Suprapubic skin (tissue), 4 donors: ENCODE measurements at regions not wholly inside any gene's neighbourhood (a gene's known extent, or its start where the extent isn't known, plus 50 kb on each side); places are given as distances from the start of the nearest gene placed in this dataset.

Source experiments
- DNase-seq, 2 donors: peaks; one replicate each; pipeline ENCODE4 v3.0.0-alpha.2; 2019; ENCODE audit warnings: low spot score in 2 of 2
- H3K27ac ChIP-seq: fragments of 200-600 bp; sonication (generic); one replicate; pipeline ENCODE4 v1.5.1; 2019
- H3K27me3 ChIP-seq: fragments of 200-600 bp; sonication (generic); one replicate; pipeline ENCODE4 v1.5.1; 2019
- H3K36me3 ChIP-seq: fragments of 200-600 bp; sonication (generic); one replicate; pipeline ENCODE4 v1.5.1; 2019
- H3K4me1 ChIP-seq: fragments of 200-600 bp; sonication (generic); one replicate; pipeline ENCODE4 v1.5.1; 2019
- H3K4me3 ChIP-seq: fragments of 200-600 bp; sonication (generic); one replicate; pipeline ENCODE4 v1.5.1; 2019; ENCODE audit warnings: mild to moderate bottlenecking
- H3K9me3 ChIP-seq: fragments of 200-600 bp; sonication (generic); one replicate; pipeline ENCODE4 v1.5.1; 2019
- CTCF ChIP-seq, 2 donors: fragments of 200-600 bp in 1 of 2; fragments of 450-650 bp in 1 of 2; sonication (generic) in 1 of 2; IDR thresholded peaks; one replicate each; pipeline ENCODE4 v1.5.1; 2016 to 2019; ENCODE audit warnings: antibody characterized with exemption in 2 of 2, mild to moderate bottlenecking in 1 of 2, moderate library complexity in 1 of 2
- EP300 ChIP-seq: sonication (generic); formaldehyde crosslinking; IDR thresholded peaks from one replicate; pipeline ENCODE4 v1.6.1; 2017; ENCODE audit warnings: antibody characterized with exemption
- POLR2A ChIP-seq, 2 donors: fragments of 450-650 bp; IDR thresholded peaks; one replicate each; pipeline ENCODE4 v1.6.1; 2017; ENCODE audit warnings: antibody characterized with exemption in 2 of 2, mild to moderate bottlenecking in 2 of 2, moderate library complexity in 2 of 2
- POLR2AphosphoS5 ChIP-seq, 3 donors: sonication (generic); formaldehyde crosslinking; IDR thresholded peaks; one replicate each; pipeline ENCODE4 v1.6.1; 2017; ENCODE audit warnings: antibody characterized with exemption in 3 of 3
- WGBS: methylation state at CpG from one replicate; pipeline ENCODE4 v1.1.5; 2018; 5-methylcytosine and 5-hydroxymethylcytosine counted together

- H3K4me3 ChIP-seq, result no peak overlapping the region
Measured at GRCh38 chr1:68963353-68963752, 466.5 kb upstream of the DEPDC1 start.

DNA sequence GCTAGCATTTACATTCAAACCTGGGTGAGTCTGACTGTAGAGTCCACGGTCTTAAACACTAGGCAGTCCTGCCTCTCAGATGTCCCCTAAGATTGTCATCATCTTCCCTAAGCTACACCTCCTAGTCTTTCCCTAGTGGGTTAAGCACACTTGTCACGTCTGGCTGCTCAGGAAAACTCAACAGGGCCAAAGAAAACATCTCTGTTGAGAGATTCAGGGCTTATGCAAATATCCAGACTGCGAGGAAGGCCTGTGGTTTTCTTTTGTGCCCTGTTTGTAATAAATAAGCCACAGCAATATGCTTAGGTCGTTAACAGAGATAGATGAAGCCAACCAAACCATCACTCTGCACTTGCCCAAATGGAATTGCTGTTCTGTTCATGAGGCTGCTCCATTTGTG, 472.6 kb upstream of the DEPDC1 start:
- DNase-seq, result no peak
- no peaks in the 10 kb centered on the region for H3K36me3 ChIP-seq
- H3K27me3 ChIP-seq, result no peaks in the 10 kb centered on the region
- no peak overlapping the region for H3K4me3 ChIP-seq
- peaks cover 2% of the 10 kb centered on the region for H3K4me1 ChIP-seq
- 62% methylated on average over 4 of the region's 4 CpGs for WGBS
- TF ChIP-seq EP300 (no peak), POLR2AphosphoS5 (IDR thresholded peaks at IDR 0.05) (no peak), CTCF (IDR thresholded peaks at IDR 0.05) (no peak), POLR2A (IDR thresholded peaks at IDR 0.05) (no peak)
- H3K27ac ChIP-seq, result no peak overlapping the region
- no peaks in the 10 kb centered on the region for H3K9me3 ChIP-seq

More at GRCh38 chr1:68963353-68963752, 466.5 kb upstream of the DEPDC1 start:
- Histone ChIP-seq H3K27me3 (no peaks in the 10 kb centered on the region), H3K36me3 (no peaks in the 10 kb centered on the region), H3K4me1 (no peaks in the 10 kb centered on the region), H3K9me3 (no peaks in the 10 kb centered on the region), H3K27ac (no peak overlapping the region)
- 44% methylated on average over 3 of the region's 3 CpGs for WGBS
- no peak for DNase-seq
- TF ChIP-seq POLR2A (IDR thresholded peaks at IDR 0.05), result no peak

GRCh38 chr1:68970571-68970970, 473.7 kb upstream of the DEPDC1 start:
- DNase-seq, result no peak
- 74% methylated on average over 2 of the region's 2 CpGs for WGBS
- Histone ChIP-seq H3K4me1 (peaks cover 9% of the 10 kb centered on the region), H3K27me3 (no peaks in the 10 kb centered on the region), H3K36me3 (no peaks in the 10 kb centered on the region), H3K27ac (no peak overlapping the region), H3K4me3 (no peak overlapping the region), H3K9me3 (no peaks in the 10 kb centered on the region)
- TF ChIP-seq POLR2AphosphoS5 (IDR thresholded peaks at IDR 0.05), result no peak
- no peak for TF ChIP-seq POLR2A (IDR thresholded peaks at IDR 0.05)
- TF ChIP-seq CTCF (IDR thresholded peaks at IDR 0.05), result no peak
- no peak for TF ChIP-seq EP300

- H3K27ac ChIP-seq, result no peak overlapping the region
- DNase-seq, result no peak
- no peaks in the 10 kb centered on the region for H3K27me3 ChIP-seq
- 86% methylated on average over 6 of the region's 6 CpGs for WGBS
- no peaks in the 10 kb centered on the region for H3K36me3 ChIP-seq
- no peak overlapping the region for H3K4me3 ChIP-seq
- H3K4me1 ChIP-seq, result peaks cover 17% of the 10 kb centered on the region
- no peaks in the 10 kb centered on the region for H3K9me3 ChIP-seq
- no peak for TF ChIP-seq POLR2AphosphoS5 (IDR thresholded peaks at IDR 0.05)
- no peak for TF ChIP-seq EP300
- no peak for TF ChIP-seq CTCF (IDR thresholded peaks at IDR 0.05)
- TF ChIP-seq POLR2A (IDR thresholded peaks at IDR 0.05), result no peak
Measured at GRCh38 chr1:68973459-68974244, 476.8 kb upstream of the DEPDC1 start.

DNA sequence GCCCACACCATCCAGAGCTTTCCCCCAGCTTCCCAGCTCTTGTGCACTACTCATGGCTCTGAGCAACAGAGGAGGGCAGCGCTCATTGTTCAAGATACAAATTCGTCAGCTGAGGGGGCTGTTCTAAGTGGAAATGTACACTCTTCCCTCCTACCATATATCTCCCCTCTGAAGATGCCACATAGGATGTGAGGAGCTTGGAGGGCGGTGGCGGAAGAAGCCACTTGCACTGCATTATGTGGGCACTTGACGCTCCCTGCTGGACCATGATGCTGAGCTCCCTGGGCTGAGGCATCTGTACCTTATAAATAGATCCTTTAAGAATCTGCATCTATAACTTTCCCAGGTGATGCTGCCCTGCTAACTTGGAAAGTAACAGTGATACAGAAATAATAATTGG, 477.6 kb upstream of the DEPDC1 start:
- no peak overlapping the region for H3K4me3 ChIP-seq
- TF ChIP-seq EP300 (no peak), POLR2A (IDR thresholded peaks at IDR 0.05) (no peak), CTCF (IDR thresholded peaks at IDR 0.05) (no peak), POLR2AphosphoS5 (IDR thresholded peaks at IDR 0.05) (no peak)
- H3K27me3 ChIP-seq, result no peaks in the 10 kb centered on the region
- no peak overlapping the region for H3K27ac ChIP-seq
- WGBS, result 93% methylated on average over 5 of the region's 5 CpGs
- DNase-seq, result no peak
- no peaks in the 10 kb centered on the region for H3K36me3 ChIP-seq
- peaks cover 17% of the 10 kb centered on the region for H3K4me1 ChIP-seq
- H3K9me3 ChIP-seq, result no peaks in the 10 kb centered on the region
